ENCODE measurements at regions not wholly inside any gene's neighbourhood (a gene's known extent, or its start where the extent isn't known, plus 50 kb on each side); places are given as distances from the start of the nearest gene placed in this dataset.

GRCh38 chr2:2642906-2643890 is 312.1 kb upstream of the MYT1L start:
- no peaks in the 10 kb centered on the region for H3K79me2 ChIP-seq (ENCODE audit: insufficient read depth, low read length)
- BruUV-seq (replicated peaks): no TSS peak
- ATAC-seq (no peak), DNase-seq (ENCODE audit: low read depth, low spot score) (no peak)
- H3K4me1 ChIP-seq (ENCODE audit: control insufficient read depth in 1 of 2, insufficient read depth in 2 of 2, low read length in 2 of 2): no peaks in the 10 kb centered on the region
- H2AFZ ChIP-seq (ENCODE audit: low read depth, low read length, poor library complexity, severe bottlenecking): no peak overlapping the region
- H3K9me2 ChIP-seq (ENCODE audit: insufficient read depth): no peaks in the 10 kb centered on the region
- H3K9ac ChIP-seq (ENCODE audit: low read length): no peak overlapping the region
- H3K4me2 ChIP-seq (ENCODE audit: low read length): no peak overlapping the region
- ChIA-PET CTCF (no interaction called here), POLR2A (no interaction called here), RAD21 (ENCODE audit: low non-redundant PET in 1 of 2, low total read pairs in 2 of 2, uncharacterized antibody in 2 of 2, unreplicated experiment in 2 of 2) (no interaction called here)
- intact Hi-C loops (cut with micrococcal nuclease): no loop called here
- H3K4me3 ChIP-seq (replicated peaks in 1 of 2; ENCODE audit: low read depth in 1 of 2, low read length in 2 of 2): no peak overlapping the region
- H3K36me3 ChIP-seq (ENCODE audit: control insufficient read depth in 1 of 2, insufficient read depth in 2 of 2, low read length in 2 of 2): no peaks in the 10 kb centered on the region
- H3K27me3 ChIP-seq (ENCODE audit: insufficient read depth, low read length): no peaks in the 10 kb centered on the region
- H3K9me3 ChIP-seq (ENCODE audit: control insufficient read depth in 1 of 2, insufficient read depth in 1 of 2, low read depth in 1 of 2, low read length in 2 of 2): no peaks in the 10 kb centered on the region
- TF ChIP-seq EGR1 (IDR thresholded peaks at IDR 0.05; ENCODE audit: low read depth): no peak
- no peak for TF ChIP-seq ZNF274 (IDR thresholded peaks at IDR 0.05; ENCODE audit: low read depth, low read length)
- TF ChIP-seq EZH2phosphoT487 (IDR thresholded peaks at IDR 0.05; ENCODE audit: borderline replicate concordance): no peak
- TF ChIP-seq YY1 (IDR thresholded peaks at IDR 0.05; ENCODE audit: extremely low read depth, insufficient replicate concordance, low read depth, low read length): no peak
- TF ChIP-seq SRF (IDR thresholded peaks at IDR 0.05; ENCODE audit: low read depth): no peak
- TF ChIP-seq TCF7L2 (IDR thresholded peaks at IDR 0.05; ENCODE audit: borderline replicate concordance, extremely low read depth, insufficient read depth, insufficient read length): no peak
- TF ChIP-seq SIN3A (IDR thresholded peaks at IDR 0.05; ENCODE audit: low read depth): no peak
- TF ChIP-seq ELF1 (IDR thresholded peaks at IDR 0.05; ENCODE audit: borderline replicate concordance, low read depth): no peak
- TF ChIP-seq JUND (IDR thresholded peaks at IDR 0.05): no peak
- no peak for TF ChIP-seq ZBTB33 (IDR thresholded peaks at IDR 0.05; ENCODE audit: extremely low read depth, insufficient replicate concordance, low read length)
- TF ChIP-seq CEBPB (IDR thresholded peaks at IDR 0.05; ENCODE audit: low read depth): no peak
- TF ChIP-seq POLR2AphosphoS5 (IDR thresholded peaks at IDR 0.05; ENCODE audit: low read depth, low read length): no peak
- no peaks in the 10 kb centered on the region for H4K20me1 ChIP-seq (ENCODE audit: insufficient read depth)
- H3K27ac ChIP-seq (ENCODE audit: low read depth, low read length): no peak overlapping the region

Data from HCT116 (cell line).